A673 (cell line): ENCODE measurements at regions not wholly inside any gene's neighbourhood (a gene's known extent, or its start where the extent isn't known, plus 50 kb on each side); places are given as distances from the start of the nearest gene placed in this dataset.
"Not testable (repeated sequence)": the region's sequence is repeated elsewhere in the genome, so short reads cannot be mapped to it uniquely, and the experiment has no call there.

ENCODE experiments used
- BruUV-seq: library from RNA; stranded (reverse); fragments of 400-500 nt; replicated peaks from 2 replicates; lab custom pipeline; 2021; lab: Mats Ljungman, UMichigan
- CTCF ChIA-PET: fragments of 300-600 bp; sonication (Branson Sonifier 250); formaldehyde crosslinking; loops from one replicate; lab custom pipeline; 2022; ENCODE audit warnings: antibody characterized with exemption; lab: Charles Lee
- POLR2A ChIA-PET: fragments of 300-600 bp; sonication (Branson Sonifier 250); formaldehyde crosslinking; loops from one replicate; lab custom pipeline; 2022; ENCODE audit warnings: antibody characterized with exemption; ENCODE audit not compliant: low non-redundant PET; lab: Charles Lee
- DNase-seq: peaks from one replicate; pipeline ENCODE4 v3.0.0-alpha.2; 2015; ENCODE audit warnings: low spot score
- H3K27ac ChIP-seq: fragments of 200-600 bp; sonication (generic); 2 replicates; pipeline ENCODE4 v1.5.1; 2016; ENCODE audit warnings: mixed run types, low read depth, mild to moderate bottlenecking, mixed read lengths, antibody characterized with exemption, low read length; ENCODE audit not compliant: poor library complexity, severe bottlenecking
- H3K27me3 ChIP-seq: fragments of 200-600 bp; sonication (generic); replicated peaks from 2 replicates; pipeline ENCODE4 v1.6.1; 2017; ENCODE audit warnings: mixed run types, low read depth, mild to moderate bottlenecking, mixed read lengths, antibody characterized with exemption, low read length; ENCODE audit not compliant: insufficient read depth, poor library complexity
- H3K36me3 ChIP-seq: fragments of 200-600 bp; sonication (generic); 2 replicates; pipeline ENCODE4 v1.6.1; 2016; ENCODE audit warnings: mixed run types, mild to moderate bottlenecking, mixed read lengths, antibody characterized with exemption, low read length; ENCODE audit not compliant: insufficient read depth, poor library complexity, severe bottlenecking
- H3K4me1 ChIP-seq: fragments of 200-600 bp; sonication (generic); 2 replicates; pipeline ENCODE4 v1.6.1; 2017; ENCODE audit warnings: mixed run types, mild to moderate bottlenecking, mixed read lengths, antibody characterized with exemption, low read length; ENCODE audit not compliant: insufficient read depth, poor library complexity, severe bottlenecking
- H3K4me3 ChIP-seq: fragments of 200-600 bp; sonication (generic); 2 replicates; pipeline ENCODE4 v1.5.1; 2016; ENCODE audit warnings: low read depth, mixed run types, mild to moderate bottlenecking, mixed read lengths, low read length; ENCODE audit not compliant: poor library complexity, severe bottlenecking
- H3K9me3 ChIP-seq: fragments of 200-600 bp; sonication (generic); 2 replicates; pipeline ENCODE4 v1.6.1; 2016; ENCODE audit warnings: mixed run types, low read depth, mild to moderate bottlenecking, mixed read lengths, antibody characterized with exemption, low read length; ENCODE audit not compliant: poor library complexity, severe bottlenecking
- CTCF ChIP-seq: fragments of 300-800, 200-600 bp; sonication (generic); conservative IDR thresholded peaks from 2 replicates; pipeline ENCODE4 v1.5.1; 2017; ENCODE audit warnings: low read depth, mild to moderate bottlenecking, antibody characterized with exemption, low read length, moderate library complexity, mixed read lengths
- EZH2 ChIP-seq: fragments of 200-600 bp; sonication (generic); IDR thresholded peaks from 2 replicates; pipeline ENCODE4 v1.6.1; 2017; ENCODE audit warnings: borderline replicate concordance, low read depth, mild to moderate bottlenecking, mixed read lengths, antibody characterized with exemption, low read length; ENCODE audit not compliant: poor library complexity, severe bottlenecking
- intact Hi-C: fragments of 100-400 bp; cut with micrococcal nuclease; formaldehyde crosslinking; loops from one replicate; pipeline ENCODE4 v1.10.0; 2022; ENCODE audit not compliant: unreplicated experiment

GRCh38 chr1:185434721-185435120 is 117.7 kb upstream of the IVNS1ABP start:
- intact Hi-C loops: no loop called here
- Histone ChIP-seq H3K27me3 (no peaks in the 10 kb centered on the region), H3K4me3 (no peak overlapping the region), H3K36me3 (no peaks in the 10 kb centered on the region), H3K9me3 (no peaks in the 10 kb centered on the region), H3K4me1 (peaks cover 3% of the 10 kb centered on the region), H3K27ac (no peak overlapping the region)
- no peak for DNase-seq
- ChIA-PET POLR2A (no interaction called here), CTCF (interaction anchor here (0.6 kb wide), 1 partner anchor 161 kb away, joined by 9 read pairs; no protein-coding TSS in a partner anchor)
- TF ChIP-seq CTCF: no peak
- no peak for TF ChIP-seq EZH2
- BruUV-seq: no TSS peak

GRCh38 chr1:185433667-185434066 is 116.6 kb upstream of the IVNS1ABP start:
- BruUV-seq: no TSS peak
- intact Hi-C loops: no loop called here
- no peak for DNase-seq
- Histone ChIP-seq H3K36me3 (no peaks in the 10 kb centered on the region), H3K27ac (no peak overlapping the region), H3K4me3 (no peak overlapping the region), H3K27me3 (no peaks in the 10 kb centered on the region), H3K4me1 (peaks cover 3% of the 10 kb centered on the region), H3K9me3 (no peaks in the 10 kb centered on the region)
- no peak for TF ChIP-seq EZH2
- CTCF ChIA-PET: no interaction called here
- POLR2A ChIA-PET: no interaction called here

GRCh38 chr1:185432948-185433347 is 115.9 kb upstream of the IVNS1ABP start:
- no peak overlapping the region for H3K4me3 ChIP-seq
- ChIA-PET CTCF (no interaction called here), POLR2A (no interaction called here)
- H3K27ac ChIP-seq: no peak overlapping the region
- no TSS peak for BruUV-seq
- H3K27me3 ChIP-seq: no peaks in the 10 kb centered on the region
- H3K36me3 ChIP-seq: no peaks in the 10 kb centered on the region
- intact Hi-C loops: no loop called here
- H3K4me1 ChIP-seq: peaks cover 3% of the 10 kb centered on the region
- no peak for TF ChIP-seq CTCF
- TF ChIP-seq EZH2: no peak
- no peaks in the 10 kb centered on the region for H3K9me3 ChIP-seq
- DNase-seq: no peak

- no peak overlapping the region for H3K27ac ChIP-seq
- no peak overlapping the region for H3K4me3 ChIP-seq
- intact Hi-C loops: no loop called here
- no TSS peak for BruUV-seq
- no peaks in the 10 kb centered on the region for H3K36me3 ChIP-seq
- no peaks in the 10 kb centered on the region for H3K4me1 ChIP-seq
- TF ChIP-seq EZH2: no peak
- no peak for TF ChIP-seq CTCF
- ChIA-PET POLR2A (no interaction called here), CTCF (no interaction called here)
- no peaks in the 10 kb centered on the region for H3K9me3 ChIP-seq
- no peak for DNase-seq
- no peaks in the 10 kb centered on the region for H3K27me3 ChIP-seq
These were observed 114.6 kb upstream of the IVNS1ABP start for GRCh38 chr1:185431612-185432011.

GRCh38 chr1:185429668-185430067 is 112.6 kb upstream of the IVNS1ABP start:
- H3K27me3 ChIP-seq, CTCF ChIA-PET, H3K4me1 ChIP-seq, H3K4me3 ChIP-seq, H3K36me3 ChIP-seq, POLR2A ChIA-PET, H3K27ac ChIP-seq, DNase-seq, intact Hi-C loops, H3K9me3 ChIP-seq, BruUV-seq: not testable (repeated sequence)
